NK-92 (cell line): ENCODE measurements at regions not wholly inside any gene's neighbourhood (a gene's known extent, or its start where the extent isn't known, plus 50 kb on each side); places are given as distances from the start of the nearest gene placed in this dataset.

ENCODE experiments used
- DNase-seq: peaks from one replicate; lab custom pipeline; 2025; ENCODE audit not compliant: unreplicated experiment; lab: John Stamatoyannopoulos, UW

GRCh38 chr13:74620711-74621110 is 486.5 kb upstream of the KLF12 start:
- no peak for DNase-seq

- no peak for DNase-seq
Observed at GRCh38 chr13:74620308-74620707, 486.1 kb upstream of the KLF12 start.

GRCh38 chr13:74597526-74597925 is 463.3 kb upstream of the KLF12 start:
- DNase-seq = no peak

GRCh38 chr13:74596691-74597090 is 462.5 kb upstream of the KLF12 start:
- no peak for DNase-seq

GRCh38 chr13:74593688-74594087 is 459.5 kb upstream of the KLF12 start:
- DNase-seq = no peak

- no peak for DNase-seq
Observed at GRCh38 chr13:74586847-74587246, 452.6 kb upstream of the KLF12 start.

GRCh38 chr13:74576420-74576819 is 442.2 kb upstream of the KLF12 start:
- DNase-seq = no peak

- no peak for DNase-seq
Observed at GRCh38 chr13:74575729-74576125, 441.5 kb upstream of the KLF12 start.

GRCh38 chr13:74574964-74575728 is 440.9 kb upstream of the KLF12 start:
- no peak for DNase-seq

- no peak for DNase-seq
Observed at GRCh38 chr13:74573654-74574053, 439.4 kb upstream of the KLF12 start.

- no peak for DNase-seq
Observed at GRCh38 chr13:74571811-74572210, 437.6 kb upstream of the KLF12 start.

- no peak for DNase-seq
Observed at GRCh38 chr13:74570834-74571233, 436.6 kb upstream of the KLF12 start.

GRCh38 chr13:74570046-74570445 is 435.8 kb upstream of the KLF12 start:
- no peak for DNase-seq

GRCh38 chr13:74569251-74569650 is 435.0 kb upstream of the KLF12 start:
- no peak for DNase-seq

- DNase-seq = no peak
Observed at GRCh38 chr13:74567485-74567884, 433.3 kb upstream of the KLF12 start.

GRCh38 chr13:74562381-74562780 is 428.2 kb upstream of the KLF12 start:
- DNase-seq = no peak

GRCh38 chr13:74561155-74561554 is 427.0 kb upstream of the KLF12 start:
- no peak for DNase-seq

- DNase-seq = no peak
Observed at GRCh38 chr13:74560325-74560724, 426.1 kb upstream of the KLF12 start.

- DNase-seq = no peak
Observed at GRCh38 chr13:74557870-74558269, 423.7 kb upstream of the KLF12 start.

- DNase-seq = no peak
Observed at GRCh38 chr13:74555651-74556420, 421.6 kb upstream of the KLF12 start.

- DNase-seq = no peak
Observed at GRCh38 chr13:74555276-74555625, 421.0 kb upstream of the KLF12 start.

- no peak for DNase-seq
Observed at GRCh38 chr13:74554569-74555275, 420.5 kb upstream of the KLF12 start.
